HG03103 (cell line): ENCODE measurements at regions not wholly inside any gene's neighbourhood (a gene's known extent, or its start where the extent isn't known, plus 50 kb on each side); places are given as distances from the start of the nearest gene placed in this dataset.
"Not testable (repeated sequence)": the region's sequence is repeated elsewhere in the genome, so short reads cannot be mapped to it uniquely, and the experiment has no call there.

Experiments used
- ATAC-seq: cut with Tn5 transposase; IDR thresholded peaks from one replicate; pipeline ENCODE4 v1.9.1; 2021; ENCODE audit warnings: low read depth; ENCODE audit not compliant: unreplicated experiment

- ATAC-seq = no peak
These were observed 58.5 kb downstream of the TEX13C start for GRCh38 chrX:125378205-125378604.

GRCh38 chrX:125378770-125379169, 59.1 kb downstream of the TEX13C start:
- no peak for ATAC-seq

GRCh38 chrX:125382148-125382628, 62.5 kb downstream of the TEX13C start:
- ATAC-seq = no peak

GRCh38 chrX:125382889-125383288, 63.2 kb downstream of the TEX13C start:
- no peak for ATAC-seq

GRCh38 chrX:125384867-125385266, 65.2 kb downstream of the TEX13C start:
- no peak for ATAC-seq

GRCh38 chrX:125387945-125388344, 68.3 kb downstream of the TEX13C start:
- no peak for ATAC-seq

- ATAC-seq = no peak
These were observed 74.8 kb downstream of the TEX13C start for GRCh38 chrX:125394449-125394848.

GRCh38 chrX:125395626-125396025, 76.0 kb downstream of the TEX13C start:
- ATAC-seq = no peak

- ATAC-seq = no peak
These were observed 79.3 kb downstream of the TEX13C start for GRCh38 chrX:125398959-125399440.

- no peak for ATAC-seq
These were observed 83.1 kb downstream of the TEX13C start for GRCh38 chrX:125402807-125403206.

GRCh38 chrX:125404667-125405160, 85.0 kb downstream of the TEX13C start:
- ATAC-seq = no peak

- no peak for ATAC-seq
These were observed 85.7 kb downstream of the TEX13C start for GRCh38 chrX:125405339-125405738.

- no peak for ATAC-seq
These were observed 87.6 kb downstream of the TEX13C start for GRCh38 chrX:125407314-125407713.

- no peak for ATAC-seq
These were observed 101.1 kb downstream of the TEX13C start for GRCh38 chrX:125420809-125421208.

GRCh38 chrX:125422986-125423385, 103.3 kb downstream of the TEX13C start:
- no peak for ATAC-seq

- ATAC-seq = no peak
These were observed 104.9 kb downstream of the TEX13C start for GRCh38 chrX:125424536-125424935.

GRCh38 chrX:125436855-125437254, 117.2 kb downstream of the TEX13C start:
- ATAC-seq = no peak

- no peak for ATAC-seq
These were observed 119.7 kb downstream of the TEX13C start for GRCh38 chrX:125439194-125439849.

- ATAC-seq = no peak
These were observed 125.0 kb downstream of the TEX13C start for GRCh38 chrX:125444659-125445058.

- ATAC-seq = no peak
These were observed 155.8 kb downstream of the TEX13C start for GRCh38 chrX:125475482-125475881.

GRCh38 chrX:125492439-125492838, 172.8 kb downstream of the TEX13C start:
- ATAC-seq = no peak

GRCh38 chrX:125493004-125493403, 173.3 kb downstream of the TEX13C start:
- ATAC-seq = not testable (repeated sequence)
